HL-60 (cell line): ENCODE measurements at regions not wholly inside any gene's neighbourhood (a gene's known extent, or its start where the extent isn't known, plus 50 kb on each side); places are given as distances from the start of the nearest gene placed in this dataset.

Experiments used
- GABPA ChIP-seq: IDR thresholded peaks from 2 replicates; pipeline ENCODE4 v1.6.1; 2012; ENCODE audit warnings: low read depth
- POLR2AphosphoS5 ChIP-seq: IDR thresholded peaks from 2 replicates; pipeline ENCODE4 v1.6.1; 2012; ENCODE audit warnings: low read depth
- SPI1 ChIP-seq: IDR thresholded peaks from 2 replicates; pipeline ENCODE4 v1.6.1; 2012; ENCODE audit warnings: low read depth, mild to moderate bottlenecking, borderline replicate concordance
- TF ChIP-seq, protein P1 (sequence below): IDR thresholded peaks from one replicate; pipeline ENCODE4 v1.5.1; 2011; ENCODE audit warnings: low read length, control low read depth, inconsistent platforms; ENCODE audit not compliant: insufficient read depth

DNA sequence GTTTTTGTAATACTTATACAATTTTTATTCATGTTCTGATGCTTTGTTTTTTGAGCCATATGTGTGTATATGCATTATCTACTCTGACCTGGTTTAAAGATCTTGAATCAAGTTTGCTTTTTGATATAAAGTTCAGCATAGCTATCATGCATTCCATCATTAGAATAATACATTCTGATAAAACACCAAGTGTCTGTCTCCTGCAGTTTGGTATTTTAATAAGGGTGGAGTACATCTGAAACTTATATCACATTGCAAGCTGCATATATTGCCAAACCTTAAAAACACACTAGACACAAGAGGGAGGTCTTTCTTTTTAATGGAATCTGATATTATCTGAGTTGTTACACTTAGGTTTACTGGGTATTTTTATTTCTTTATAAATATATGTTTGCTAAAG, 102.8 kb upstream of the ADAMTSL1 start:
- TF ChIP-seq SPI1 = no peak
- TF ChIP-seq, protein P1, sequence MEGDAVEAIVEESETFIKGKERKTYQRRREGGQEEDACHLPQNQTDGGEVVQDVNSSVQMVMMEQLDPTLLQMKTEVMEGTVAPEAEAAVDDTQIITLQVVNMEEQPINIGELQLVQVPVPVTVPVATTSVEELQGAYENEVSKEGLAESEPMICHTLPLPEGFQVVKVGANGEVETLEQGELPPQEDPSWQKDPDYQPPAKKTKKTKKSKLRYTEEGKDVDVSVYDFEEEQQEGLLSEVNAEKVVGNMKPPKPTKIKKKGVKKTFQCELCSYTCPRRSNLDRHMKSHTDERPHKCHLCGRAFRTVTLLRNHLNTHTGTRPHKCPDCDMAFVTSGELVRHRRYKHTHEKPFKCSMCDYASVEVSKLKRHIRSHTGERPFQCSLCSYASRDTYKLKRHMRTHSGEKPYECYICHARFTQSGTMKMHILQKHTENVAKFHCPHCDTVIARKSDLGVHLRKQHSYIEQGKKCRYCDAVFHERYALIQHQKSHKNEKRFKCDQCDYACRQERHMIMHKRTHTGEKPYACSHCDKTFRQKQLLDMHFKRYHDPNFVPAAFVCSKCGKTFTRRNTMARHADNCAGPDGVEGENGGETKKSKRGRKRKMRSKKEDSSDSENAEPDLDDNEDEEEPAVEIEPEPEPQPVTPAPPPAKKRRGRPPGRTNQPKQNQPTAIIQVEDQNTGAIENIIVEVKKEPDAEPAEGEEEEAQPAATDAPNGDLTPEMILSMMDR = no peak
- no peak for TF ChIP-seq GABPA
- no peak for TF ChIP-seq POLR2AphosphoS5
